Adrenal gland (tissue), 9 donors: ENCODE measurements at regions not wholly inside any gene's neighbourhood (a gene's known extent, or its start where the extent isn't known, plus 50 kb on each side); places are given as distances from the start of the nearest gene placed in this dataset.

Source experiments
- DNase-seq, 7 donors: peaks; one replicate each; pipeline ENCODE4 v3.0.0-alpha.2; 2019 to 2020
- H3K27ac ChIP-seq, 5 donors: fragments of 200-600 bp; sonication (generic) in 4 of 5; 1 replicate in 3 of 5; 2 replicates in 2 of 5; pipeline versions ENCODE4 v1.5.1 to v1.8.0; 2016 to 2020; ENCODE audit warnings: mild to moderate bottlenecking in 1 of 5
- H3K27me3 ChIP-seq: fragments of 200-600 bp; 2 replicates; pipeline ENCODE4 v1.8.0; 2021
- H3K36me3 ChIP-seq, 2 donors: fragments of 200-600 bp; replicated peaks in 1 of 2; 1 replicate in 1 of 2; 2 replicates in 1 of 2; pipeline versions ENCODE4 v1.5.1 to v1.8.0; 2018 to 2022
- H3K4me1 ChIP-seq, 2 donors: fragments of 200-600 bp; replicated peaks in 1 of 2; 1 replicate in 1 of 2; 2 replicates in 1 of 2; pipeline versions ENCODE4 v1.5.1 to v1.8.0; 2018 to 2021
- H3K4me3 ChIP-seq, 4 donors: fragments of 200-600 bp; sonication (generic) in 3 of 4; one replicate each; pipeline ENCODE4 v1.5.1; 2016 to 2018
- H3K9me3 ChIP-seq, 3 donors: fragments of 200-600 bp; sonication (generic) in 1 of 3; replicated peaks in 1 of 3; 1 replicate in 2 of 3; 2 replicates in 1 of 3; pipeline versions ENCODE4 v1.5.1 to v1.8.0; 2016 to 2021
- POLR2A ChIP-seq, 2 donors: fragments of 450-650 bp; IDR thresholded peaks; one replicate each; pipeline ENCODE4 v1.6.1; 2017; ENCODE audit warnings: antibody characterized with exemption in 2 of 2, mild to moderate bottlenecking in 2 of 2, moderate library complexity in 1 of 2
- WGBS, 4 donors: extraction: QIAGEN DNeasy Blood & Tissue Kit in 2 of 4; methylation state at CpG; one replicate each; pipeline versions ENCODE4 v1.1.5 to v1.1.7; 2013 to 2017; 5-methylcytosine and 5-hydroxymethylcytosine counted together
- intact Hi-C, 2 donors: fragments of 100-400 bp; cut with DNase I; formaldehyde crosslinking; loops; one replicate each; pipeline versions ENCODE4 v1.14.1 to v1.15.0; 2022 to 2023
- TF ChIP-seq, protein P1 (sequence below), 6 experiments: fragments of 450-650 bp in 4 of 6; fragments of 200-600 bp in 2 of 6; sonication (generic) in 1 of 6; IDR thresholded peaks; 1 replicate in 5 of 6; 2 replicates in 1 of 6; pipeline versions ENCODE4 v1.5.1 to v1.8.0; 2016 to 2021; ENCODE audit warnings: antibody characterized with exemption in 6 of 6, mild to moderate bottlenecking in 2 of 6, moderate library complexity in 1 of 6
- donor health status: healthy with polysubstance abuse.
- donor health status: Bipolar disorder and iron deficiency.
- donor health status: DM: yes; HTN: yes; CAD: no.
- donor health status: DM: no; HTN: no; CAD: no.
- donor health status: DM: no; HTN: no; CAD: no.

DNA sequence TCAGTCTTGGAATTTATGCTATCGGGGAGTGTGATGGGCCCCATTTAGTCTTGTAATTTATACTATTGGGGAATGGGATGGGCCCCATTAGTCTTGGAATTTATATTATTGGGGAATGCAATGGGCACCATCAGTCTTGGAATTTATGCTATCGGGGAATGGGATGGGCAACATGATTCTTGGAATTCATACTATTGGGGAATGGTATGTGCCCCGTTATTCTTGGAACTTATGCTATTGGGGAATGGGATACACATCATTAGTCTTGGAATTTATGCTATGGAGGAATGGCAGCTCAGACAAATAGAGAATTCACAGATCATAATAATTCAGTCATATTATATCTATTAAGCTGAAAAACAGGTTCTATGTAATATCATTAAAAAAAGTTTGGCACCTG lies 300.3 kb downstream of the SMOC2 start:
- 81 to 97% (median 86%) methylated on average over 3 of the region's 3 CpGs for WGBS, 4 donors
- Histone ChIP-seq H3K4me3 (no peak overlapping the region), H3K4me1 (no peaks in the 10 kb centered on the region), H3K9me3 (no peaks in the 10 kb centered on the region), H3K36me3 (no peaks in the 10 kb centered on the region), H3K27me3 (no peaks in the 10 kb centered on the region), H3K27ac (no peak overlapping the region)
- TF ChIP-seq, protein P1, sequence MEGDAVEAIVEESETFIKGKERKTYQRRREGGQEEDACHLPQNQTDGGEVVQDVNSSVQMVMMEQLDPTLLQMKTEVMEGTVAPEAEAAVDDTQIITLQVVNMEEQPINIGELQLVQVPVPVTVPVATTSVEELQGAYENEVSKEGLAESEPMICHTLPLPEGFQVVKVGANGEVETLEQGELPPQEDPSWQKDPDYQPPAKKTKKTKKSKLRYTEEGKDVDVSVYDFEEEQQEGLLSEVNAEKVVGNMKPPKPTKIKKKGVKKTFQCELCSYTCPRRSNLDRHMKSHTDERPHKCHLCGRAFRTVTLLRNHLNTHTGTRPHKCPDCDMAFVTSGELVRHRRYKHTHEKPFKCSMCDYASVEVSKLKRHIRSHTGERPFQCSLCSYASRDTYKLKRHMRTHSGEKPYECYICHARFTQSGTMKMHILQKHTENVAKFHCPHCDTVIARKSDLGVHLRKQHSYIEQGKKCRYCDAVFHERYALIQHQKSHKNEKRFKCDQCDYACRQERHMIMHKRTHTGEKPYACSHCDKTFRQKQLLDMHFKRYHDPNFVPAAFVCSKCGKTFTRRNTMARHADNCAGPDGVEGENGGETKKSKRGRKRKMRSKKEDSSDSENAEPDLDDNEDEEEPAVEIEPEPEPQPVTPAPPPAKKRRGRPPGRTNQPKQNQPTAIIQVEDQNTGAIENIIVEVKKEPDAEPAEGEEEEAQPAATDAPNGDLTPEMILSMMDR (IDR thresholded peaks at IDR 0.05): no peak
- no peak for TF ChIP-seq POLR2A (IDR thresholded peaks at IDR 0.05)
- no peak for DNase-seq
- intact Hi-C loops: no loop called here

DNA sequence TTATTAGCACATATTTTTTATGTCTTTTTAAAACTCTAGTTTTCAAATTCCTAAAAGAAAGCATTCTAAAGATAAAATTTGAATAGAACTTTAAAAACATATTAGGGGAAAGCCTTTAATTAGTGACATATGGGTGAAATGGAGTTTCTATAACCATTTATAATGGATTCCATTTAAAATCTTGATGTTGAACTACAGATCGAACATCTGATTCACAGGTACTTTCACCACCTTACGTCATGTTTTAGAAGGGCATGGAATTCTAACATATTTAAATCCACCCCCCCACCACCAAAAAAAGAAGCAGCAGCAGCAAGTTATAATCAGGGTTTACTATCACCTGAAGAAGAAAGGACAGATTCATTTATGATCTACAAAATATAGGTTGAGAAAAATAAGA lies 298.4 kb downstream of the SMOC2 start:
- H3K9me3 ChIP-seq: no peaks in the 10 kb centered on the region
- no peak overlapping the region for H3K4me3 ChIP-seq
- no peak overlapping the region for H3K27ac ChIP-seq
- TF ChIP-seq POLR2A (IDR thresholded peaks at IDR 0.05): no peak
- TF ChIP-seq, protein P1 (IDR thresholded peaks at IDR 0.05): no peak
- no peaks in the 10 kb centered on the region for H3K27me3 ChIP-seq
- intact Hi-C loops: no loop called here
- no peaks in the 10 kb centered on the region for H3K4me1 ChIP-seq
- DNase-seq: no peak
- H3K36me3 ChIP-seq: no peaks in the 10 kb centered on the region
- WGBS, 4 donors: 85 to 94% (median 91%) methylated on average over 2 of the region's 2 CpGs

- Histone ChIP-seq H3K27me3 (no peaks in the 10 kb centered on the region), H3K4me1 (no peaks in the 10 kb centered on the region), H3K27ac (no peak overlapping the region), H3K9me3 (no peaks in the 10 kb centered on the region), H3K4me3 (no peak overlapping the region), H3K36me3 (no peaks in the 10 kb centered on the region)
- 87 to 93% (median 88%) methylated on average over 4 to 5 of the region's 5 CpGs for WGBS, 4 donors
- intact Hi-C loops: no loop called here
- TF ChIP-seq, protein P1 (IDR thresholded peaks at IDR 0.05): no peak
- no peak for TF ChIP-seq POLR2A (IDR thresholded peaks at IDR 0.05)
- DNase-seq: no peak
These were observed 296.5 kb downstream of the SMOC2 start for GRCh38 chr6:168737481-168737880.

DNA sequence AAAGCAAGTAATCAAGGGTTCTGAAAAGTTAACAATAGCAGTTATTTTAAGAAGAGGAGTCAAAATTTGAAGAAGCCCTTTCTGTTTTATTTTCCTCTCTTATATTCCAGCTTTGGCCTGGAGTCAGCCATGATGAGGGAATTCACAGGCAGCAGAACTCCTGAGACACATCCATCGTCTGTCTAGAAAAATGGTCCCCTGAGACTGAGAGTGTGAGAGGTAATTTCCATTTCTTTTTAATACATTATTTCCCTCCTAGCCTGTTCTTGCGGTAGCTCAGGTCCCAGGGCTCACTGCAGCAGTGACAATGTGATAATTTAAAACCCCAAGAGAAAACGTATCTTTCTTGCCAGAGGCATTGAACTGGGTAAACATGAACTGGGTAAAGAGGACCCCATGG lies 296.0 kb downstream of the SMOC2 start:
- intact Hi-C loops: no loop called here
- no peak overlapping the region for H3K27ac ChIP-seq
- TF ChIP-seq, protein P1 (IDR thresholded peaks at IDR 0.05): no peak
- TF ChIP-seq POLR2A (IDR thresholded peaks at IDR 0.05): no peak
- no peak overlapping the region for H3K4me3 ChIP-seq
- H3K9me3 ChIP-seq: no peaks in the 10 kb centered on the region
- H3K36me3 ChIP-seq: no peaks in the 10 kb centered on the region
- no peaks in the 10 kb centered on the region for H3K27me3 ChIP-seq
- H3K4me1 ChIP-seq: no peaks in the 10 kb centered on the region
- 68 to 71% (median 69%) methylated on average over 3 of the region's 3 CpGs for WGBS, 4 donors
- no peak for DNase-seq
